B cell (primary cell): ENCODE measurements at regions not wholly inside any gene's neighbourhood (a gene's known extent, or its start where the extent isn't known, plus 50 kb on each side); places are given as distances from the start of the nearest gene placed in this dataset.

ENCODE experiments used
- ATAC-seq: fragments of 200-7000 bp; cut with Tn5 transposase; one replicate; pipeline ENCODE4 v1.10.0; 2021; ENCODE audit warnings: low read depth, mild to moderate bottlenecking, moderate number of reproducible peaks, moderate library complexity
- CTCF ChIA-PET: fragments of 350-600 bp; sonication (Branson Sonifier 250); formaldehyde crosslinking; loops from one replicate; lab custom pipeline; 2021; ENCODE audit warnings: antibody characterized with exemption, inconsistent platforms; lab: Charles Lee
- POLR2A ChIA-PET: fragments of 350-600 bp; sonication (Branson Sonifier 250); formaldehyde crosslinking; loops from one replicate; lab custom pipeline; 2021; ENCODE audit warnings: antibody characterized with exemption; lab: Charles Lee
- DNase-seq: peaks from one replicate; pipeline ENCODE4 v3.0.0; 2013
- H2AFZ ChIP-seq: 2 replicates; pipeline ENCODE4 v1.6.1; 2012; ENCODE audit warnings: mild to moderate bottlenecking, low read depth, low read length; ENCODE audit not compliant: insufficient read depth, poor library complexity, severe bottlenecking
- H3K27ac ChIP-seq, 2 donors: 1 replicate in 1 of 2; 2 replicates in 1 of 2; pipeline ENCODE4 v1.5.1; 2012 to 2013; ENCODE audit warnings: low read length in 2 of 2, mild to moderate bottlenecking in 2 of 2, moderate library complexity in 1 of 2
- H3K27me3 ChIP-seq, 4 experiments: fragments of 200-600 bp in 1 of 4; sonication (generic) in 1 of 4; replicated peaks in 1 of 4; 1 replicate in 2 of 4; 2 replicates in 2 of 4; pipeline versions ENCODE4 v1.6.1 to v1.7.0; 2013 to 2016; ENCODE audit warnings: low read length in 3 of 4, mild to moderate bottlenecking in 2 of 4, mixed read lengths in 1 of 4, moderate library complexity in 1 of 4; ENCODE audit not compliant: insufficient read depth in 4 of 4, control insufficient read depth in 3 of 4; ENCODE audit errors: control extremely low read depth in 1 of 4
- H3K36me3 ChIP-seq, 2 experiments: replicated peaks in 1 of 2; 1 replicate in 1 of 2; 2 replicates in 1 of 2; pipeline versions ENCODE4 v1.6.1 to v1.7.1; 2013; ENCODE audit warnings: low read length in 1 of 2; ENCODE audit not compliant: insufficient read depth in 2 of 2, control insufficient read depth in 1 of 2; ENCODE audit errors: control extremely low read depth in 1 of 2, extremely low read depth in 1 of 2
- H3K4me1 ChIP-seq, 2 donors: fragments of 200-600 bp in 1 of 2; sonication (generic) in 1 of 2; 1 replicate in 1 of 2; 2 replicates in 1 of 2; pipeline versions ENCODE4 v1.5.1 to v1.6.1; 2013 to 2017; ENCODE audit warnings: low read length in 2 of 2; ENCODE audit not compliant: control insufficient read depth in 2 of 2, insufficient read depth in 2 of 2
- H3K4me2 ChIP-seq: replicated peaks from 2 replicates; pipeline ENCODE3; 2012; ENCODE audit warnings: mild to moderate bottlenecking, low read depth, low read length; ENCODE audit not compliant: poor library complexity, severe bottlenecking
- H3K4me3 ChIP-seq, 5 experiments: fragments of 200-600 bp in 1 of 5; sonication (generic) in 1 of 5; 1 replicate in 3 of 5; 2 replicates in 2 of 5; pipeline versions ENCODE4 v1.5.1 to v1.7.0; 2011 to 2016; ENCODE audit warnings: low read length in 4 of 5, mild to moderate bottlenecking in 4 of 5, low read depth in 2 of 5, control low read depth in 1 of 5, moderate library complexity in 1 of 5; ENCODE audit not compliant: insufficient read depth in 1 of 5; ENCODE audit errors: control extremely low read depth in 1 of 5, extremely low read depth in 1 of 5
- H3K79me2 ChIP-seq: fragments of 200-600 bp; sonication (generic); one replicate; pipeline ENCODE4 v1.6.0; 2016; ENCODE audit warnings: low read length; ENCODE audit not compliant: control insufficient read depth, insufficient read depth
- H3K9ac ChIP-seq: fragments of 200-600 bp; sonication (generic); 2 replicates; pipeline ENCODE4 v1.6.1; 2017; ENCODE audit warnings: mild to moderate bottlenecking, low read length, moderate library complexity
- H3K9me3 ChIP-seq, 3 donors: one replicate each; pipeline versions ENCODE4 v1.6.1 to v1.7.1; 2013; ENCODE audit warnings: low read length in 2 of 3; ENCODE audit not compliant: control insufficient read depth in 2 of 3, insufficient read depth in 1 of 3; ENCODE audit errors: control extremely low read depth in 1 of 3
- H4K20me1 ChIP-seq: 2 replicates; pipeline ENCODE4 v1.6.0; 2012; ENCODE audit warnings: mild to moderate bottlenecking, low read length; ENCODE audit not compliant: insufficient read depth, control insufficient read depth, poor library complexity, severe bottlenecking
- H3K27ac Mint-ChIP-seq: one replicate; pipeline ENCODE4 v1.8.0; 2021; ENCODE audit warnings: mixed read lengths
- H3K27me3 Mint-ChIP-seq: one replicate; pipeline ENCODE4 v1.8.0; 2021; ENCODE audit warnings: mixed read lengths
- H3K4me1 Mint-ChIP-seq: one replicate; pipeline ENCODE4 v1.8.0; 2021; ENCODE audit warnings: mixed read lengths
- H3K4me3 Mint-ChIP-seq: one replicate; pipeline ENCODE4 v1.8.0; 2021; ENCODE audit warnings: mixed read lengths
- H3K9me3 Mint-ChIP-seq: one replicate; pipeline ENCODE4 v1.8.0; 2022; ENCODE audit warnings: mixed read lengths; ENCODE audit not compliant: insufficient read depth
- EZH2 ChIP-seq: IDR thresholded peaks from 2 replicates; pipeline ENCODE4 v1.6.1; 2012; ENCODE audit warnings: borderline replicate concordance, low read depth, mild to moderate bottlenecking, moderate library complexity, low read length; ENCODE audit not compliant: insufficient read depth, poor library complexity, severe bottlenecking
- WGBS: methylation state at CpG from one replicate; pipeline ENCODE4 v1.1.5; 2013; ENCODE audit warnings: missing lambda C conversion rate; ENCODE audit not compliant: insufficient coverage; 5-methylcytosine and 5-hydroxymethylcytosine counted together
- intact Hi-C: fragments of 100-400 bp; cut with micrococcal nuclease; formaldehyde crosslinking; loops from one replicate; pipeline ENCODE4 v1.10.0; 2022
- TF ChIP-seq, protein P1 (sequence below): fragments of 200-600 bp; IDR thresholded peaks from one replicate; pipeline ENCODE4 v1.8.0; 2022; ENCODE audit warnings: antibody characterized with exemption, mild to moderate bottlenecking

DNA sequence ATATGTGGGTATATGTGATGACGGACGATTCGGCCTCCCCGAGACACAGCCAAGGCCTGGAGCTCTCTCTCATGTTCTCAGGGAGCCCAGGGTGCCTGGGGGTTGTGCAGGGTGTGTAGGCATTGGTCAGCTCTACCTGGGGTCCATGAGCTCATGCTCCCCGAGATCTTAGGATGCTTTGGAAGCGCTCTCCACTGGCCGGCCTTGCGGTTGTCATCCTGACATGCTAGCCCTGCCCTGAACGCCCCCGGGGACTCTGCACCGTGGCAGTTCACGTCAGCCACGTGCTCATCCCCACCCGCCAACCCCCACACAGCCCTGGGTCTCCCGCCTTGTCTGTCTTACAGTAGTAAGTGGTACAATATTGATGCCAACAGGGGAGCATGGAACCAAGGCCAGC lies 67.8 kb downstream of the RTP5 start:
- H2AFZ ChIP-seq, result no peak overlapping the region
- H3K36me3 ChIP-seq, result no peaks in the 10 kb centered on the region
- no peak for DNase-seq
- H4K20me1 ChIP-seq, result no peaks in the 10 kb centered on the region
- intact Hi-C loops, result no loop called here
- Mint-ChIP-seq H3K4me3 (no peak overlapping the region), H3K9me3 (no peaks in the 10 kb centered on the region), H3K27me3 (no peaks in the 10 kb centered on the region), H3K27ac (no peak overlapping the region), H3K4me1 (peaks cover 12% of the 10 kb centered on the region)
- H3K9ac ChIP-seq, result no peak overlapping the region
- WGBS, result 100% methylated on average over 9 of the region's 15 CpGs
- no peak overlapping the region for H3K27ac ChIP-seq
- ChIA-PET POLR2A (no interaction called here), CTCF (interaction anchor here (2.6 kb wide), 1 partner anchor 14 kb away, joined by 9 read pairs; no protein-coding TSS in a partner anchor)
- no peaks in the 10 kb centered on the region for H3K27me3 ChIP-seq
- peaks cover 8% of the 10 kb centered on the region for H3K79me2 ChIP-seq
- H3K4me1 ChIP-seq, result peaks cover 3 to 4% of the 10 kb centered on the region in 2 donors
- no peaks in the 10 kb centered on the region for H3K9me3 ChIP-seq
- no peak overlapping the region for H3K4me3 ChIP-seq
- TF ChIP-seq, protein P1, sequence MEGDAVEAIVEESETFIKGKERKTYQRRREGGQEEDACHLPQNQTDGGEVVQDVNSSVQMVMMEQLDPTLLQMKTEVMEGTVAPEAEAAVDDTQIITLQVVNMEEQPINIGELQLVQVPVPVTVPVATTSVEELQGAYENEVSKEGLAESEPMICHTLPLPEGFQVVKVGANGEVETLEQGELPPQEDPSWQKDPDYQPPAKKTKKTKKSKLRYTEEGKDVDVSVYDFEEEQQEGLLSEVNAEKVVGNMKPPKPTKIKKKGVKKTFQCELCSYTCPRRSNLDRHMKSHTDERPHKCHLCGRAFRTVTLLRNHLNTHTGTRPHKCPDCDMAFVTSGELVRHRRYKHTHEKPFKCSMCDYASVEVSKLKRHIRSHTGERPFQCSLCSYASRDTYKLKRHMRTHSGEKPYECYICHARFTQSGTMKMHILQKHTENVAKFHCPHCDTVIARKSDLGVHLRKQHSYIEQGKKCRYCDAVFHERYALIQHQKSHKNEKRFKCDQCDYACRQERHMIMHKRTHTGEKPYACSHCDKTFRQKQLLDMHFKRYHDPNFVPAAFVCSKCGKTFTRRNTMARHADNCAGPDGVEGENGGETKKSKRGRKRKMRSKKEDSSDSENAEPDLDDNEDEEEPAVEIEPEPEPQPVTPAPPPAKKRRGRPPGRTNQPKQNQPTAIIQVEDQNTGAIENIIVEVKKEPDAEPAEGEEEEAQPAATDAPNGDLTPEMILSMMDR, result no peak
- no peak for TF ChIP-seq EZH2
- ATAC-seq, result no peak
- no peak overlapping the region for H3K4me2 ChIP-seq

DNA sequence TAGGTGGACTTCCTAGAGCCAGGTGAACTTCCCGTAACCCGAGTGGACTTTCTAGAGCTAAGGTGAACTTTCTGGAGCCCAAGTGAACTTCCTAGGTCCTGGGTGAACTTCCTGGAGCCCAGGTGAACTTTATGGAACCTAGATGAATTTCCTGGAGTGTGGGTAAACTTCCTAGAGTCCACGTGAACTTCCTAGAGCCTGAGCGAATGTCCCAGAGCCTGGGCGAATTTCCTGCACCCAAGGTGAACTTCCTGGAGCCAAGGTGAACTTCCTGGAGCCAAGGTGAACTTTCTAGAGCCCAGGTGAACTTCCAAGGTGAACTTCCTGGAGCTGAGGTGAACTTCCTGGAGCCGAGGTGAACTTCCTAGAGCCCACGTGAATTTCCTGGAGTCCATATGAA lies 70.0 kb downstream of the RTP5 start:
- TF ChIP-seq, protein P1, result no peak
- no peak for TF ChIP-seq EZH2
- Mint-ChIP-seq H3K4me3 (no peak overlapping the region), H3K27ac (no peak overlapping the region), H3K4me1 (peaks cover 12% of the 10 kb centered on the region), H3K27me3 (no peaks in the 10 kb centered on the region), H3K9me3 (no peaks in the 10 kb centered on the region)
- Histone ChIP-seq H3K4me2 (no peak overlapping the region), H3K9me3 (no peaks in the 10 kb centered on the region), H4K20me1 (no peaks in the 10 kb centered on the region), H3K4me1 (peaks cover 3 to 4% of the 10 kb centered on the region in 2 donors), H2AFZ (no peak overlapping the region), H3K27ac (no peak overlapping the region), H3K4me3 (no peak overlapping the region), H3K79me2 (peaks cover 14% of the 10 kb centered on the region), H3K27me3 (no peaks in the 10 kb centered on the region), H3K36me3 (no peaks in the 10 kb centered on the region), H3K9ac (no peak overlapping the region)
- intact Hi-C loops, result no loop called here
- ChIA-PET CTCF (interaction anchor here (2.6 kb wide), 1 partner anchor 11 kb away, joined by 9 read pairs; no protein-coding TSS in a partner anchor), POLR2A (no interaction called here)
- 86% methylated on average over 7 of the region's 7 CpGs for WGBS
- DNase-seq, result no peak
- ATAC-seq, result no peak
